ENCODE measurements at regions not wholly inside any gene's neighbourhood (a gene's known extent, or its start where the extent isn't known, plus 50 kb on each side); places are given as distances from the start of the nearest gene placed in this dataset.

DNA sequence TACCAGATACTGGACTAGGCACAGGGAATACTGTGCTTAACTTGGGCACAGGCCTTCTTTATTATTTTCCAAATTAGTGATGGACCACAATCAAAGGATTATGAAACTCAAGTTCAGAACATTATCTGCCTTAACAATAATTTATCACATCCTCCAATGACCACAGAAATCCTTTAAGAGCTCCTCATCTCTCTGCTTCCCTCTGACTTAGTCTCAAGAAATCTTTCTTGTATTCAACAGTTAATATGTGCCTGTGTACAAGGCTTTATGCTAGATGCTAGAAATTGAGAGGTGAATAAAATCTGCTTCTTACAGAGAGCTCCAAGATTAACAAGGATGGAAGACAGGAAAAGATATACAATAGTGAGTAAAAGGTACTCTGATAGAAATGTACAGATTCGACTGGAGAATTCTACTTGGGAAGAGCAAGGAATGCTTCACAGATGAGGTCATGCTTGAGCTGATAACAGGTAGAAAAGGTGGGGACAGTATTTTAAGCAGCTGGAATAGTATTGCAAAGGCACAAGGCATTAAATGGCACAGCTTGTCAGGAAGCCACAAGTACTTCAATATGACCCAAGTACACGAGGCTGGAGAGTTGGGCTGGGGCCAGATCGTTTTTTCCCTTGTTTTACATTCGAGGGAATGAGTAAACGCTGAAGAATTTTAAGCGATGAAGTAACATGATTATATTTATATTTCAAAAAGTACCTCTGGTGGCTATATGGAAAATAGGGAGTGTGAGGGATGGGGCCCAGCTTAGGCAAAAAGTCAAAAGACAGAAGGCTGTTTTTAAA lies 55.1 kb upstream of the ARID2 start:
- no peak for DNase-seq

DNA sequence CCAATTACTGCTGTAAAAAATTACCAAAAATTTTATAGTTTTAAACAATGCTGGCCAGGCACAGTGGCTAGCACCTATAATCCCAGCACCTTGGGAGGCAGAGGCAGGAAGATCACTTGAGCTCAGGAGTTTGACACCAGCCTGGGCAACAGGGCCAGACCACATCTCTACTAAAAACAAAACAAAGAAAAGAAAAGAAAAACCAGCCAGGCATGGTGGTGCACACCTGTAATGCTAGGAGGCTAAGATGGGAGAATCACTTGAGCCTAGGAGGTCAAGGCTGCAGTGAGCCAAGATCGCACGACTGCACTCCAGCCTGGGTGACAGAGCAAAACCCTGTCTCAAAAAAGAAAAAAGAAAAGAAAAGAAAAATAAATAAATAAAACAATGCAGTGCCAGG lies 54.0 kb upstream of the ARID2 start:
- no peak for DNase-seq
